Jurkat, Clone E6-1 (cell line): ENCODE measurements at regions not wholly inside any gene's neighbourhood (a gene's known extent, or its start where the extent isn't known, plus 50 kb on each side); places are given as distances from the start of the nearest gene placed in this dataset.

Experiments
- DNase-seq: peaks from one replicate; pipeline ENCODE4 v3.0.0-alpha.2; 2011; ENCODE audit warnings: low read depth, low spot score
- H3K4me3 ChIP-seq: 2 replicates; pipeline ENCODE4 v1.5.1; 2011; ENCODE audit warnings: mild to moderate bottlenecking, low read length, control low read depth, moderate library complexity

- no peak overlapping the region for H3K4me3 ChIP-seq
- DNase-seq, result no peak
Observed at GRCh38 chr4:94395562-94395961, 52.9 kb upstream of the HPGDS start.

- DNase-seq, result no peak
- H3K4me3 ChIP-seq, result no peak overlapping the region
Observed at GRCh38 chr4:94396984-94397383, 54.3 kb upstream of the HPGDS start.

- H3K4me3 ChIP-seq, result no peak overlapping the region
- no peak for DNase-seq
Observed at GRCh38 chr4:94397635-94398034, 54.1 kb upstream of the PDLIM5 start.

- DNase-seq, result no peak
- H3K4me3 ChIP-seq, result no peak overlapping the region
Observed at GRCh38 chr4:94399277-94399676, 52.5 kb upstream of the PDLIM5 start.

GRCh38 chr4:94399721-94400120 lies 52.0 kb upstream of the PDLIM5 start:
- no peak for DNase-seq

GRCh38 chr4:94400191-94400590 lies 51.6 kb upstream of the PDLIM5 start:
- peak; percentile 5 for DNase-seq
- H3K4me3 ChIP-seq, result no peak overlapping the region

More at GRCh38 chr4:94399721-94400120, 52.0 kb upstream of the PDLIM5 start:
- no peak overlapping the region for H3K4me3 ChIP-seq
